CD4-positive, alpha-beta memory T cell (primary cell): ENCODE measurements at regions not wholly inside any gene's neighbourhood (a gene's known extent, or its start where the extent isn't known, plus 50 kb on each side); places are given as distances from the start of the nearest gene placed in this dataset.
"Not testable (repeated sequence)": the region's sequence is repeated elsewhere in the genome, so short reads cannot be mapped to it uniquely, and the experiment has no call there.

ENCODE experiments used
- CTCF ChIA-PET: fragments of 350-600 bp; sonication (Branson Sonifier 250); formaldehyde crosslinking; loops from one replicate; lab custom pipeline; 2021; ENCODE audit warnings: inconsistent platforms; ENCODE audit not compliant: partially characterized antibody; lab: Charles Lee
- POLR2A ChIA-PET: fragments of 350-600 bp; sonication (Branson Sonifier 250); formaldehyde crosslinking; loops from one replicate; lab custom pipeline; 2021; ENCODE audit not compliant: partially characterized antibody; lab: Charles Lee
- DNase-seq, 5 donors: peaks; one replicate each; pipeline versions ENCODE4 v3.0.0 to v3.0.0-alpha.2; 2020 to 2022; ENCODE audit warnings: mixed read lengths in 1 of 5
- H3K27ac ChIP-seq: one replicate; pipeline ENCODE4 v1.7.0; 2013; ENCODE audit warnings: low read depth, low read length
- H3K27me3 ChIP-seq: 2 replicates; pipeline ENCODE4 v1.7.0; 2013; ENCODE audit warnings: mild to moderate bottlenecking, low read length, moderate library complexity; ENCODE audit not compliant: insufficient read depth
- H3K36me3 ChIP-seq: 2 replicates; pipeline ENCODE4 v1.7.0; 2013; ENCODE audit warnings: mild to moderate bottlenecking, low read length, moderate library complexity; ENCODE audit not compliant: insufficient read depth
- H3K4me1 ChIP-seq: 2 replicates; pipeline ENCODE4 v1.7.0; 2013; ENCODE audit warnings: mild to moderate bottlenecking, low read length, moderate library complexity; ENCODE audit not compliant: insufficient read depth
- H3K4me3 ChIP-seq, 2 donors: one replicate each; pipeline ENCODE4 v1.7.0; 2013; ENCODE audit warnings: low read length in 2 of 2, mild to moderate bottlenecking in 1 of 2
- H3K9me3 ChIP-seq, 2 donors: one replicate each; pipeline ENCODE4 v1.7.0; 2013; ENCODE audit warnings: low read length in 2 of 2, control low read depth in 1 of 2; ENCODE audit not compliant: control insufficient read depth in 1 of 2
- H3K27ac Mint-ChIP-seq, 7 donors: one replicate each; pipeline ENCODE4 v1.8.0; 2020 to 2021; ENCODE audit warnings: mixed read lengths in 7 of 7, mild to moderate bottlenecking in 6 of 7, inconsistent platforms in 3 of 7, moderate library complexity in 3 of 7
- H3K27me3 Mint-ChIP-seq, 2 donors: one replicate each; pipeline ENCODE4 v1.8.0; 2020 to 2021; ENCODE audit warnings: mixed read lengths in 2 of 2
- H3K36me3 Mint-ChIP-seq, 2 donors: one replicate each; pipeline ENCODE4 v1.8.0; 2020 to 2021; ENCODE audit warnings: mixed read lengths in 2 of 2, inconsistent platforms in 1 of 2, mild to moderate bottlenecking in 1 of 2
- H3K4me1 Mint-ChIP-seq, 4 donors: one replicate each; pipeline ENCODE4 v1.8.0; 2020 to 2021; ENCODE audit warnings: mixed read lengths in 4 of 4, mild to moderate bottlenecking in 1 of 4
- H3K4me3 Mint-ChIP-seq, 8 donors: one replicate each; pipeline ENCODE4 v1.8.0; 2020 to 2021; ENCODE audit warnings: mixed read lengths in 8 of 8, mild to moderate bottlenecking in 7 of 8, moderate library complexity in 6 of 8, inconsistent platforms in 3 of 8
- H3K9me3 Mint-ChIP-seq, 8 donors: one replicate each; pipeline ENCODE4 v1.8.0; 2020 to 2021; ENCODE audit warnings: mixed read lengths in 8 of 8, mild to moderate bottlenecking in 5 of 8, inconsistent platforms in 3 of 8, moderate library complexity in 1 of 8
- intact Hi-C: fragments of 100-400 bp; cut with micrococcal nuclease; formaldehyde crosslinking; loops from one replicate; pipeline ENCODE4 v1.15.1; 2023

DNA sequence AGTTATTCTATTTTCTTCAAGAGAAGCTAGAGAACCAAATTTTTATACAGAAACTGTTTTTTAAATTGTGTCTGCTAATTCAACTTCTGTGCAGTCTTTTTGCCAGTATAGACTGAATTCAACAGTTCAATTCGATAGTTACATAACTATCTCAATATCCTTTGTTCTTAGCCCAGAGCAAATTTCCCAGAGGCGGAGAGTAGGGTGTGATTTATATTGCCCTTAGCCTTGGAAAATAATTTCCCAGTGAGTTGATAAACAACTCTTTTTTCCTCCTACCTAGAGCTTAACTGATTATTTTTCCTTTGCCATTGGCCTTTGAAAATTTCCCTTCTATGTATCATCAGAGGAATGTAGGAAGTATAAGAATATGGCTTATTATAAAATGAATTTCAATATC lies 420.5 kb downstream of the NSUN3 start:
- intact Hi-C loops: no loop called here
- Mint-ChIP-seq H3K9me3 (peaks cover 0 to 5% (median 0%) of the 10 kb centered on the region in 8 donors), H3K4me3 (no peak overlapping the region), H3K36me3 (no peaks in the 10 kb centered on the region), H3K27ac (no peak overlapping the region), H3K27me3 (no peaks in the 10 kb centered on the region), H3K4me1 (no peaks in the 10 kb centered on the region)
- POLR2A ChIA-PET: no interaction called here
- no peak overlapping the region for H3K27ac ChIP-seq
- no peak for DNase-seq
- CTCF ChIA-PET: no interaction called here
- no peaks in the 10 kb centered on the region for H3K4me1 ChIP-seq
- H3K36me3 ChIP-seq: no peaks in the 10 kb centered on the region
- no peak overlapping the region for H3K4me3 ChIP-seq
- H3K9me3 ChIP-seq: no peaks in the 10 kb centered on the region
- H3K27me3 ChIP-seq: no peaks in the 10 kb centered on the region

- Mint-ChIP-seq H3K4me3 (no peak overlapping the region), H3K27ac (no peak overlapping the region), H3K4me1 (no peaks in the 10 kb centered on the region), H3K36me3 (no peaks in the 10 kb centered on the region), H3K27me3 (no peaks in the 10 kb centered on the region), H3K9me3 (peaks cover 0 to 7% (median 4%) of the 10 kb centered on the region in 8 donors)
- no peaks in the 10 kb centered on the region for H3K27me3 ChIP-seq
- no peaks in the 10 kb centered on the region for H3K4me1 ChIP-seq
- POLR2A ChIA-PET: no interaction called here
- no peaks in the 10 kb centered on the region for H3K9me3 ChIP-seq
- no peak overlapping the region for H3K4me3 ChIP-seq
- intact Hi-C loops: no loop called here
- CTCF ChIA-PET: no interaction called here
- DNase-seq: no peak
- no peak overlapping the region for H3K27ac ChIP-seq
- no peaks in the 10 kb centered on the region for H3K36me3 ChIP-seq
These were observed 432.1 kb downstream of the NSUN3 start for GRCh38 chr3:94494992-94495391.

GRCh38 chr3:94500146-94500545 lies 437.3 kb downstream of the NSUN3 start:
- no peaks in the 10 kb centered on the region for H3K36me3 ChIP-seq
- intact Hi-C loops: no loop called here
- CTCF ChIA-PET: no interaction called here
- H3K36me3 Mint-ChIP-seq: no peaks in the 10 kb centered on the region
- no peak overlapping the region for H3K27ac Mint-ChIP-seq
- peaks cover 0 to 10% (median 7%) of the 10 kb centered on the region in 8 donors for H3K9me3 Mint-ChIP-seq
- H3K4me1 ChIP-seq: no peaks in the 10 kb centered on the region
- no peaks in the 10 kb centered on the region for H3K9me3 ChIP-seq
- no peaks in the 10 kb centered on the region for H3K4me1 Mint-ChIP-seq
- H3K27me3 ChIP-seq: no peaks in the 10 kb centered on the region
- no peaks in the 10 kb centered on the region for H3K27me3 Mint-ChIP-seq
- POLR2A ChIA-PET: no interaction called here
- H3K27ac ChIP-seq: no peak overlapping the region
- DNase-seq: no peak
- no peak overlapping the region for H3K4me3 Mint-ChIP-seq
- no peak overlapping the region for H3K4me3 ChIP-seq

DNA sequence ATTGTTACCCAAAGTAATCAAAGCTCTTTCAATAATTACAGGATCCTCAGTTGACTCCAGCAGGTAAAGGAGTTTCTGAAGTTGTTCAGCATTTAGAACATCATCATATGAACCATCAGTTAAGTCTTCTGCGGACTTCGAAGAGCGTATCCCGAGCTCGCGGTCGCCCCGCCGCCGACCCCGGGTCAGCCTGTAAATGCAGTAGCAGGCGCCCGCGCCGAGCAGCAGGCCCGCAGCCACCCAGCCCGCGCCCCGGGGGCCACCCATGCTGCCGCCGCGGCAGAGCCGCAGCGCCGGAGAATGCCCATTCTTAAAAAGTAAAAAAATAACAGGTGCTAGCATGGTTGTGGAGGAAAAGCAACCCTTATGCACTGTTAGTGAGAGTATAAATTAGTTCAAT lies 444.5 kb downstream of the NSUN3 start:
- H3K9me3 ChIP-seq, H3K36me3 Mint-ChIP-seq, POLR2A ChIA-PET, H3K27ac ChIP-seq, H3K27me3 Mint-ChIP-seq, H3K4me3 ChIP-seq, H3K4me1 Mint-ChIP-seq, DNase-seq, H3K4me1 ChIP-seq, H3K4me3 Mint-ChIP-seq, H3K36me3 ChIP-seq, CTCF ChIA-PET, H3K27ac Mint-ChIP-seq, intact Hi-C loops, H3K27me3 ChIP-seq, H3K9me3 Mint-ChIP-seq: not testable (repeated sequence)

GRCh38 chr3:94512876-94513275 lies 450.0 kb downstream of the NSUN3 start:
- ChIA-PET CTCF (no interaction called here), POLR2A (no interaction called here)
- H3K36me3 Mint-ChIP-seq: no peaks in the 10 kb centered on the region
- H3K27me3 Mint-ChIP-seq: no peaks in the 10 kb centered on the region
- Histone ChIP-seq H3K4me1 (no peaks in the 10 kb centered on the region), H3K27ac (no peak overlapping the region), H3K27me3 (no peaks in the 10 kb centered on the region), H3K4me3 (no peak overlapping the region), H3K36me3 (no peaks in the 10 kb centered on the region), H3K9me3 (no peaks in the 10 kb centered on the region)
- H3K9me3 Mint-ChIP-seq: peaks cover 0 to 3% (median 0%) of the 10 kb centered on the region in 8 donors
- no peak overlapping the region for H3K27ac Mint-ChIP-seq
- DNase-seq: no peak
- H3K4me3 Mint-ChIP-seq: no peak overlapping the region
- no peaks in the 10 kb centered on the region for H3K4me1 Mint-ChIP-seq
- intact Hi-C loops: no loop called here

GRCh38 chr3:94513600-94513999 lies 450.7 kb downstream of the NSUN3 start:
- Histone ChIP-seq H3K4me1 (no peaks in the 10 kb centered on the region), H3K27ac (no peak overlapping the region), H3K9me3 (no peaks in the 10 kb centered on the region), H3K36me3 (no peaks in the 10 kb centered on the region), H3K27me3 (no peaks in the 10 kb centered on the region), H3K4me3 (no peak overlapping the region)
- intact Hi-C loops: no loop called here
- H3K27me3 Mint-ChIP-seq: no peaks in the 10 kb centered on the region
- ChIA-PET CTCF (no interaction called here), POLR2A (no interaction called here)
- no peak overlapping the region for H3K4me3 Mint-ChIP-seq
- no peak overlapping the region for H3K27ac Mint-ChIP-seq
- H3K9me3 Mint-ChIP-seq: peaks cover 0 to 3% (median 0%) of the 10 kb centered on the region in 8 donors
- no peaks in the 10 kb centered on the region for H3K36me3 Mint-ChIP-seq
- no peak for DNase-seq
- H3K4me1 Mint-ChIP-seq: no peaks in the 10 kb centered on the region

DNA sequence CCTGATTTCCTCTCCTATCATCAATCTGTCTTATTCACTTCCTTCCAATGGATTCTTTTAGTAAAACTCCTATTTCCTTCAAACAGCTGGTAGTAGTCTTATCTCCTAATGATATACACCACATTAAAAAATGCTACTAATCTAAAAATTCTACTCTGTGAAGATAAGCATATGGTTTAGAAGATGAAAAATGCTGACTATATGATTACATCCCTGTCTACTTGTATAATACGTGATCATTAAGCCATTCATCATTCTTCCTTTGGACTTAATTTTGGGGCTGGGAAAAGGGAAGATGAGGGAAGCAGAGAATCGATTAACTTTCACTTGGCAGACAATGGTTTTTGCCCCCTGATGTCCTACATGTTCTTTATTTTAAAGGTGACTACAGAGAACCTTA lies 453.1 kb downstream of the NSUN3 start:
- no peak for DNase-seq
- Mint-ChIP-seq H3K9me3 (peaks cover 0 to 3% (median 0%) of the 10 kb centered on the region in 8 donors), H3K36me3 (no peaks in the 10 kb centered on the region), H3K27me3 (no peaks in the 10 kb centered on the region), H3K4me1 (no peaks in the 10 kb centered on the region), H3K27ac (no peak overlapping the region), H3K4me3 (no peak overlapping the region)
- Histone ChIP-seq H3K27me3 (no peaks in the 10 kb centered on the region), H3K9me3 (no peaks in the 10 kb centered on the region), H3K36me3 (no peaks in the 10 kb centered on the region), H3K4me1 (no peaks in the 10 kb centered on the region), H3K27ac (no peak overlapping the region), H3K4me3 (no peak overlapping the region)
- intact Hi-C loops: no loop called here
- ChIA-PET CTCF (no interaction called here), POLR2A (no interaction called here)

DNA sequence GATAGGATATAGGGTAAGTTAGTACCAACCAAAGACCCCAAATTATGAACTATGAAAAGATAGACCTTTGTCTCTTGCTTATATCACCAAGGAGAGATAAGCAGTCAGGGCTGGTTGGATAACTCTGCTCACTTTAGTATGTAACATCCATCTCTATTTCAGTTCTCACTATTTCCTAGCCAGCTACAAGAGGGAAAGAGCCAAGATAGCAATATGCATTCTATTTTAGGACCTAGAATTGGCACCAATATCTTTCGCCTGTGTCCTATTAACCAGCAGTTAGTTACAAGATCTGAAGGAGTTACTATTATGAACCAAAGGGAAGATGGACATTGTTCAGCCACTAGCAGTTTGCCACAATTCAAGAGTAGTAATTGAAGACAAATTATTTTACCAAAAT lies 457.5 kb downstream of the NSUN3 start:
- H3K4me1 ChIP-seq: no peaks in the 10 kb centered on the region
- Mint-ChIP-seq H3K27me3 (no peaks in the 10 kb centered on the region), H3K4me1 (no peaks in the 10 kb centered on the region), H3K9me3 (peaks cover 0 to 5% (median 0%) of the 10 kb centered on the region in 8 donors), H3K27ac (no peak overlapping the region), H3K36me3 (no peaks in the 10 kb centered on the region), H3K4me3 (no peak overlapping the region)
- H3K9me3 ChIP-seq: no peaks in the 10 kb centered on the region
- no peaks in the 10 kb centered on the region for H3K36me3 ChIP-seq
- ChIA-PET POLR2A (no interaction called here), CTCF (no interaction called here)
- H3K4me3 ChIP-seq: no peak overlapping the region
- no peak for DNase-seq
- intact Hi-C loops: no loop called here
- no peak overlapping the region for H3K27ac ChIP-seq
- no peaks in the 10 kb centered on the region for H3K27me3 ChIP-seq
